ENCODE measurements at regions not wholly inside any gene's neighbourhood (a gene's known extent, or its start where the extent isn't known, plus 50 kb on each side); places are given as distances from the start of the nearest gene placed in this dataset.
"Not testable (repeated sequence)": the region's sequence is repeated elsewhere in the genome, so short reads cannot be mapped to it uniquely, and the experiment has no call there.

DNA sequence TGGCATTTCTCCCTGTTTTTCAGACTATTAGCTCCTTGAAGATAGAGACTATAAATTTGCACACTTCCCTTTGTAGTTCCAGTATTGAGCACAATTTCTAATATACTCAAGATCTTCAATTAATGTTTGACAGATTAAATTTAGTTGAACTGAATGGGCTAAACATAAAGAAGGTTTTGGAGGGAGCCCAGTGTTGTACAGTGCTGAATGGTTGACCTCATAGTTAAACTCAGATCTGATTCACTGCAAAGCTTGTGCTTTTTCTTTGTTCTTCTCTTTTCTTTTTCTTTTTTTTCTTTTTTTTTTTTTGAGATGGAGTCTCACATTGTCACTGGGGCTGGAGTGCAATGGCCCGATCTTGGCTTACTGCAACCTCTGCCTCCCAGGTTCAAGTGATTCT, 411.7 kb upstream of the ZNF462 start:
- DNase-seq = no peak

DNA sequence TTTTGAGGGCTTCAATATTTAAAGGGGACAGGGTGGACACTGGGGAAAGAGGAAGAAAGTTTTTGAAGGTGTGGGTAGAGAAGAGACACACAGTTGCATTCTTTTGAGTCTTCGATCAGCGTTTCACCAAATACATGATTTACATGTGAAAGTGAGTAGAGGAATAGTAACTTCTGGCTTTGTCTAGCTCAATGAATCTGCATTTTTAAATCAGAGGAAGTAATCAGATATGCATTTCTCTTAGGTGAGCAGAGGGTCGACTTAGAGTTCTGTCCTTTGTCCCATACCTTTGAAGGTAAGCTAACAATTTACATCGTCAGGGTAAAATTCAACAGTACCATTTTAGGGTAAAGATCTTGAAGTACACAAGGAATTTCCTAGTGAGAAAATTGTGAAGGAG, 406.4 kb upstream of the ZNF462 start:
- no peak for DNase-seq

DNA sequence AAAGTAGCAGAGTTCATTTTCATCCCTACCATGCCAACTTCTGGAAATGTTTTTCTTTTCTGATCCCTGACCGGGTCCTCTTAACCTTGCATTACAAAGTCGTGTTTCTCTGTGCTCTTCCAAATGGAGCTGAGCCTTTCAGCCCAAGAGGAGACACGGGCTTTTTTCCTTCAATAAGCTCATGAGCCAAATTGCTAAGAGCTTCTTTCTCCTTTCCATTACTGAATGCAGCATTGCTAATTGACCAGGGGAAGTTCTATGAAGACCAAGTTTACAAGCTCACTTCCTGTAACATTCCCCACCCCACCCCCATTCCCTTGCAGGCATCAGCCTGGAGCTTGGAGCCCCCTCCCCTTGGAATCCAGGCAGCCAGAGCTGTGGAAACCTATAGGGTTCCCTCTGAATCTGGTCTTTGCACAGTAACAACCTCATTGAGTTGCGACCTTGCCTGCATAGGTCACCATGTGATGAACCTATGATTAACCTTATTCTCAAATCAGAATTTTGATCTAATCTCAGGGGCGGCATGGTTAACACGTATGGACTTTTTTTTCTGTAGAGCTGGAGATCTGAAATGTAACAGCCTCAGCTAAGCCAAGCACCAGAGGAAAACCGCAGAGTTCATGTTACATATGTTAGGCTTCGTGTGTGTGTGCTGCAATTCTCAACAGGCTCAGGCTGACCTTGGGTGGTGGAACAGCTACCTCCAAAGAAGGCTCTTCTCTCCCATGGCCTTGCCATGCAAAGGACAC, 395.7 kb upstream of the ZNF462 start:
- no peak for DNase-seq

DNA sequence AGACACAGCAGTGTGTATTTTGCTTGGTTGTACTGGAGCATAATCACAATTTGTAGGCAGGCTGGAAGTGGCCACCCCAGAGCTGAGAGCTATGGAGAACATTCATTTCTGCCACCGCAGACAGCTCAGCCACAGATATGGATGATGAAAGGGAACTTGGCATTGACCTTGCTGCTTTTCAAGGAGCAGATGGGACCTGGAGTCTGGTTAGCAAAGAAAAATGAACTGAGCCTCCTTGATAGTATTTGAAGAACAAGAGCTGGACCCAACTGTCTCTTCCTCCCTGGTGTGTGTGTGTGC, 395.2 kb upstream of the ZNF462 start:
- DNase-seq = no peak

DNA sequence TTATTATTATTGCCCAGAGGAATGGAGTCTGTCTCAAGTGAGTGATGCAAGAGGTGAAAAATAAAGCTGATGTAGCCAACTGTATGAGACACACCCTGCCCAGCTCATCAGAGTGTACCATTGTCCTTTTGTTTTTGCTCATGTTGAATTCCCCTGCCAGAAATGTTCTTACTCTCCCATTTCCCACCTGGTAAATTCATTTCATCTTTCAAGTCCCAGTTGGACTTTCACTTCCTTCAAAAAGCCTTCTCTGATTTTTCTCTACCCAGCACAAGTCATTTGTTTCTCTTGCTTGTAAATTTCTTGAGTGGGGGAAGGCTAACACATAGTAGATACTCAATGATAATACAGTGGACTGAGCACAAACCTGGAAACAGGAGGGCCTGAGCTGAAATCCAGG, 394.5 kb upstream of the ZNF462 start:
- no peak for DNase-seq

DNA sequence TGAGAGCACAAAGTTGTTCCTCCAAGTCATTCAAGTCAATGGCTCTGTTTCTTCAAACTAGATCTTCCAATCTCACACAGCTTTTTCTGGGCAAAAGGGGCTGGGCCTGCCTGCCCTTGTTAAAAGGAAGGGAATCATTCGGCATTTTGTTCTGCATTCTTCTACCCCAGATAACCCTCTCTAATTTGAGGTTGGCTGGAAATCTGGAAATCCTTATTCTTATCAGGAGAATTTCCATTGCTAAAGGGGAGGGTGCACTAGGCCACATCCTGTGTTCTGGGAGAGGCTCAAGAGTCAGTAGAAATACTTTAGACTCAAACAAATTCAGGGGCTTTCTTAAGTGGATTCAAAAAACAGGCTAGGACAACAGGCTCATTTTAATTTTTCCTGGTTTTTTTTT, 384.7 kb upstream of the ZNF462 start:
- DNase-seq = no peak

DNA sequence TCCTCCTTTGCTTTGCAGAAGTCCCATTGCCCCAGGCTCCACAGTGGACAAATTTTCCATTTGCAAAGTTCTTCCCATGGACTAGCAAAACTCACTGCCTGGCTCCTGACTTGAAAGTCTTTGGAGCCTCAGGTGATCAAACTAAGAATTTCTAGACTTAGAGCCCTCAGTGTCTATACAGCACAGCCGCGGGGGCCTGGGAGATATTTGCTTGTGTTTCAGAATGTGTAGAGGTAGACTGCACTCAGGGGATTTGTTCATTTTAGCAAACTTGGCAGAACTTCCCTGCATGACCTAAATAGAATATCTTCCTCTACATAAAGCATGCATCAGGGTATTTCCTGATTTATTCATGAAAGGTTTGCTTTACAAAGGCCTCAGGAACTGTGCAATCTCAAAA, 384.2 kb upstream of the ZNF462 start:
- no peak for DNase-seq

DNA sequence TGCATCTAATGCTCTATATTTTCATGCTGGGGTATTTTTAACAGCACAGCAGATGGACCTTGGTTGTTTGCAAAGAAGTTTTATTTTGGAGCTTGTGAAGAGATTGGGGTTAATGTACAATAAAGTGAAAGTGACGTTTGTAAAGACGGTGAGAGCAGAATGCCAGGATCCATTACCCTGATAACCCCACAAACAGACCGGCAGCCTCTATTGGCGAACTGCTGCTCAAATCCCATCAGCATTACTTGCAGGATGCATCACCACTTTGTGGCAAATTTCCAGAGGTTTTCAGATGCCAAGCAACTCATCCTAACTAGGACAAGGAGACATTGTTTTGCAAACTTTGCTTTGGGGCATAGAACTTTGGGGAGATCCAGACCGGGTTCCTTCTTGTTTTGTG, 383.3 kb upstream of the ZNF462 start:
- DNase-seq = no peak

DNA sequence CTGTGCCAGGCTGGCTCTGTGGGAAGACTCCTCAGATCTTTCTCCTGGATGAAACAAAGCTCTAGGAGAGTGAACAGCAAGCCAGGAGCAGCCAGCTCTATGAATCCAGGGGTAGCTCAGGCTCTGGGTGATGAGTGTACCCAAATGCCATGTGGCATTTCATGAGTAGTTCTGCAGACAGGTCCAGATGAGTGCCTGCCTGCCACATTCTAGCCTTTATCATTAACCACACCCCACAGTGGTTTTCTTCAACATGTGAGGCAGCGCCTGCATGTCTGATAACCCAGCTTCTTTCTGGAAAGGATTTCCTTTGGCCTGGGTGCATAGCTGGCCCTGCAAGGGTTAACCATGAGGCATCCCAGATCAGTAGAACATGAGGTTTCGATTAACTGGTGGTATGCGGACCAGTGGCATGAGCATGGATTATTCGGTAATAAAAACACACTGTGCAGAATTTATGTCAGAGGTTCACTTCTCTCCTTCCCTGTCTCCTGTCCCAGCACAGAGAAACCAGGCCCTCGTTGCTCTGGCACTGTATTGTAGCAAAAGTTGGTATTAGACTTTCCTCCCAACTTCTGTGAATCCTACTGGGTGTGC, 381.9 kb upstream of the ZNF462 start:
- no peak for DNase-seq

DNA sequence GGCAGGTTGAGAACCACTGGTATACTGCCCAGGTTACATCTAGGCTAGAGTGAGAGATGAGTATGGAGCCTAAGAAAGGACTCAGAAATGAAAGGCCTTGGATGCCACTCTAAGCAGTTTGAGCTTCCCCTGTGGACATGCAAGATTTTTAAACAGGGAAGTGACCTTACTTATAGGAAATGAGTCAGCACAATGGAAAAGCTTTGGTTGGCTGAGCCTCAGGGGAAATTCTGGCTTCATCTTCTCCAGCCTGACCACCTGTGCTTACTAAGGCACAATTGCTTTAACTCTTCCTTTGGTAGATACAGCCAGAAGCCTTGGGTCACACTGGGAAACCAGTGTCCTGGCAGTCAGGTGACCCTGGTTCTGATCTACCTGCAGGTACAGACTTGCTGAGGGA, 380.2 kb upstream of the ZNF462 start:
- DNase-seq = no peak

DNA sequence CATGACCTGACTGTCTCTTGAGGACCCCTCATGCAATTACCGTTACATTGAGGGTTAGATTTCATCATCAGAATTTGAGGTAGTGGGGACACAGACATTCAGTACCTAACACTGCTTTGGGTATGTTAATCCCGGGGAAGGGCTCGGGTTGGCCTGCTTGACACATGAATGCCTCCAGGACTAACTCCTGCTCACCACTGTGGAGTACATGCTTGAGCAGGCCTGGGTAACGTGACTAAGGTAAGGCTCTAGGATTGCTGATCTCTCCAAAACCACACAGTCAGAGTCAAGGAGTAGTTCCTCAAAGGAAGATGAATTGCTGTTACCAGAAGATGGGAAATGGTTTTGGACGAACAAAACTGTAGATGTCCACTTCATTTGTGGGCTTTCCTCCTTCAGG, 376.3 kb upstream of the ZNF462 start:
- no peak for DNase-seq

DNA sequence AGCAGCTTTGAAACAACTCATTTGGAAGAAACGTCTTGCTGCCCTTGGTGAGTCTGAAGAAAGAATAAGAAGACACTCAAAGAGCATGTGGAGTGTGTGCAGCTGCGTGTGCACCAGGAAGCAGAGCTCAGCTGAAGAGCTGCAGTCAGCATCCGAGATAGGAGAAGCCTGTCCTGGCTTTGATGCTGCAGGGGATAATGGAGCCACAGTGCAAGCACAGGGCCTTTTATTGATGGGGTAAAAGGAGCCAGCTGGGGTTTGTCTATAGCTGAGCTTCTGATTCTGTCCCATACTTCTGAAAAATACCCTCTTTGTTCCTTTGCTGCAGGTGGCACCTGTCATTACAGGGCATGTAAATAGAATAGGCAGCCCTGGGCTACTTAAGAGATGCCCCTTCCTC, 375.7 kb upstream of the ZNF462 start:
- no peak for DNase-seq

DNA sequence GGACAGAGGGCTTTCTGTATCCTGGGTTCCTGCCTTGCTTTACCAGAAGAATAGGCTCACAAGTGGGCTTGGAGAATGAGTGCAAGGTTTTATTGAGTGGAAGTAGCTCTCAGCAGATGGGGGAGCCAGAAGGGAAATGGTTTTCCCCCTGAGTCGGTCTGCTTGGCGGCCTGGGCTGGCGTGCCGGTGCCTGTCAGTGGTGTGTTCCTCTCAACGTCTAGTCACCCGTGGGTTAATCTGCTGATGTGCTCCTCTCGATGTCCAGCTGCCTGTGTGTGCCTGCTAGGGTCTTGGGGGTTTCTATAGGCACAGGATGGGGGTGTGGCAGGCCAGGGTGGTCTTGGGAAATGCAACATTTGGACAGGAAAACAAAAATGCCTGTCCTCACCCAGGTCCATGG, 370.8 kb upstream of the ZNF462 start:
- DNase-seq = not testable (repeated sequence)

DNA sequence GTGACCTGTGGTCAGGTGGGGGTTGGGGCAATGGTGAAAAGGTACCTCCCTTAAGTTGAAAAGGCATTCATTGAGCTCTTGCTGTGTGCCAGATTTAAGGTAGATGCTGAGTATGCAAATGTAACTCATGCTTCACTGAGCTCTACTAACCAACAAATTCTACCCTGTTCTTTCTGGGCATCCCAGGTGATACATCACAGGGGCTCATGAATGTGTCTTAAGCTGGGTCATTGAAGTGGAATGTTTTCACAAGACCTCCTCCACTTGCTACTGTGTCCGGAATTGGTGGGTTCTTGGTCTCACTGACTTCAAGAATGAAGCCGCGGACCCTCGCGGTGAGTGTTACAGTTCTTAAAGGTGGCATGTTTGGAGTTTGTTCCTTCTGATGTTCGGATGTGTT, 362.8 kb upstream of the ZNF462 start:
- no peak for DNase-seq

DNA sequence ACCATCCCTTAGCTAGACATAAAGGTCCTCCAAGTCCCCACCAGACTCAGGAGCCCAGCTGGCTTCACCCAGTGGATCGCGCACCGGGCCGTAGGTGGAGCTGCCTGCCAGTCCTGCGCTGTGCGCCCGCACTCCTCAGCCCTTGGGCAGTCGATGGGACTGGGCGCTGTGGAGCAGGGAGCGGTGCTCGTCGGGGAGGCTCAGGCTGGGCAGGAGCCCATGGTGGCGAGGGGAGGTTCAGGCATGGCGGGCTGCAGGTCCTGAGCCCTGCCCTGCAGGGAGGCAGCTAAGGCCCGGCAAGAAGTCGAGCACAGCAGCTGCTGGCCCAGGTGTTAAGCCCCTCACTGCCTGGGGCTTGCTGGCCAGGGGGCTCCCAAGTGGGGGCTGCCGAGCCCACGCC, 361.8 kb upstream of the ZNF462 start:
- not testable (repeated sequence) for DNase-seq

DNA sequence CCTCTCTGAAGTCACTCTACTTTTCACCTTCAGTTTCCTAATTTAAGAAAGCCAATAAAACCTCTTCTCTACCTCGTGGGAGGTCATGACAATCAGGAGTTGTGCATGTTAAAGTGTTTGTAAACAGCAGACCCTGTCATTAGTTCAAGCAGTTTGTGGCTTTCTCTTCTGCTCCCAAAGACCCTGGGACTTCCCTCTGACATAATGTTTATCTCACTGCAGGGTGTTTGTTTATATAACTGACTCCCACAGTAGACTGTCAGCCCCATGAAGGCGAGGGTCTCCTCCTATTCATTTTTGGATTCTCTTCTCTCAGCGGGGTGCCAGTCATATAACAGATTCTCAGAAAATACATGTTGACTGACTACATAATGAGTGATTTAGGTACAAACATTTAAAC, 360.0 kb upstream of the ZNF462 start:
- DNase-seq = no peak

DNA sequence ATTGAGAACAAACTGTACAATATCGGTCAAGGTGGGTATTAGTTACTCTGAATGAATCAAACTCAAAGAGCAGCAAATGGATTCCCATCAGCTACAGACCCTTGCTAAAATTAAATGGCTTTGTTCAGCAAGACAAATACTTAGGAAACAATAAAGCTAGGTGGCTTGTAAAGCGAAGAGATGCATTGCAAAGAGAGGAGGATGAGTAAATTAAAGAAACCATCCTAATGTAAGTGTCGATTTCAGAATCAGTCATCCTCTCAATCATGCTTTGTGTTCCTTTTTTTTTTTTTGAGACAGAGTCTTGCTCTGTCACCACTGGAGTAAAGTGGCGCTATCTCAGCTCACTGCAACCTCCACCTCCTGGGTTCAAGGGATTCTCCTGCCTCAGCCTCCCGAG, 359.2 kb upstream of the ZNF462 start:
- no peak for DNase-seq

DNA sequence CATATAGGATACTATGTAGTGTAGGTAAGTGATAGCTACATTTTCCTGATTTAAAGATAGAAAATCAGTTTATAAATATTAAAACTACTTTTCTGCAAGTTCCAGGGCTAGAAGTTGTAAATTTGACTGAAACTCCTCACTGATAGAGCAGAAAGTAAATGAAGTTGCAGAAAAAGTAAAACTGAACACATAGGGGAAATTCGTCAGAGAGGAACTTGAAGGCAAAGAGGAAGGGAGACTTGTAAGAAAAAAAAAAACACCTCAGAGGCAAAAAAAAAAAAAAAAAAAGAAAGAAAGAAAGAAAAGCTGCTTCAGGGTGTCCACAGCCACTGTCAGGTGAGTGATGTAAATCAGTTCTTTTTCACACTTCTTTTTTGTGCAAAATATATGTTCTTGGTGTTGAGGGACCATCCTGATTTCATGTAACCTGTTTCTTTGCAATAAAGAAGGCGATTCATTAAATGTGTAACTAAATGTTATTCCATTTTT, 336.2 kb upstream of the ZNF462 start:
- DNase-seq = no peak

DNA sequence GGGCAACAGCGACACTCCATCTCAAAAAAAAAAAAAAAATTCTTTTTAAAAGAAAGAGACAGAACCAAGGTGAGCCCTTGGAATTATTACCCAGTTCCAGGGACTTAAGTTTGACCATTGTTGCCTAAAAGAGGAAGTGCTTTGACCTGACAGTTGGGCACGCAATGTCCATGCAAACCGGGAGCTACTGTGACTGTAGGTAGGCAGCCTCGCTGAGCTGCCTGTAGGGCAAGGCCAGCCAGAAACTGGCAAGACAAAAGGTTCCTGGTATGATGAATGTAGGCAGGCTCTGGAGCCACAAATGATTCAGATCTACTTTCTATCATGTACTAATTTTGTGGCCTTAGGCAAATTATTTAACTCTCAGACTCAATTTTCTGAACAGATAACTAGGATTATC, 334.8 kb upstream of the ZNF462 start:
- DNase-seq = no peak

DNA sequence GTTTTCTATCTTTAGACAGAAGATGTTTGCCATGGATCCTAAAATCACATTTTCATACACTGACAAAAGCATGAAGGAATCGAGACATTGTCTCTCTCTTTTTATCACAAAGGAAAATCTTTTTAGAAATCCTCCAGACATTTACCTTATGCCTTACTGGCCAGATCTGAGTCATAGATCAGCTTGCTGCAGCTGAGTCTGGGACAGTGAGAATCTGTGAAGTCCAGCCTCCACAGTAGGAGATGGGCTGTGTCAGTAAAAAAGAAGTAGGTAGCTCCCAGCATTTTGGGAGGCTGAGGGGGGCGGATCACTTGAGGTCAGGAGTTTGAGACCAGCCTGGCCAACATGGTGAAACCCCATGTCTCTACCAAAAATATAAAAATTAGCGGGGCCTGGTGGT, 333.4 kb upstream of the ZNF462 start:
- no peak for DNase-seq

DNA sequence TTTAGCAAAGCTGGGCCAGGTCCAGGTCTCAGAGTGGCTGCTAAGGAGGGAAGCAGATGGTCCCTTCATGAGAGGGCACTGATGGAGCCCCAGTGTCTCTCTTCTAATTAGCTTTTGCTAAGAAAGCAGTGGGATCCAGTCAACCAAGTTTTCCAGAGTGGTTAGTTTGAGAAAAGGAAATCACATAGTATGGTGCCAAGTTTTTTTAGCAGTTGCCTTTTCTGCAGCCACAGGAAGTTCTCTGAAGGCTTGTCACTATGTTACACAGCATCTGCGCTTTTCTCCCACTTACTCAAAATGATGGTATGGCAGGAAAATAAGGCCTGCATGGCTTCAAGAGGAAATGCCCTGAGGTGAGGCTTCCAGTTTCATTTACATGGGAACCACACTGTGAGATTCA, 331.5 kb upstream of the ZNF462 start:
- no peak for DNase-seq

DNA sequence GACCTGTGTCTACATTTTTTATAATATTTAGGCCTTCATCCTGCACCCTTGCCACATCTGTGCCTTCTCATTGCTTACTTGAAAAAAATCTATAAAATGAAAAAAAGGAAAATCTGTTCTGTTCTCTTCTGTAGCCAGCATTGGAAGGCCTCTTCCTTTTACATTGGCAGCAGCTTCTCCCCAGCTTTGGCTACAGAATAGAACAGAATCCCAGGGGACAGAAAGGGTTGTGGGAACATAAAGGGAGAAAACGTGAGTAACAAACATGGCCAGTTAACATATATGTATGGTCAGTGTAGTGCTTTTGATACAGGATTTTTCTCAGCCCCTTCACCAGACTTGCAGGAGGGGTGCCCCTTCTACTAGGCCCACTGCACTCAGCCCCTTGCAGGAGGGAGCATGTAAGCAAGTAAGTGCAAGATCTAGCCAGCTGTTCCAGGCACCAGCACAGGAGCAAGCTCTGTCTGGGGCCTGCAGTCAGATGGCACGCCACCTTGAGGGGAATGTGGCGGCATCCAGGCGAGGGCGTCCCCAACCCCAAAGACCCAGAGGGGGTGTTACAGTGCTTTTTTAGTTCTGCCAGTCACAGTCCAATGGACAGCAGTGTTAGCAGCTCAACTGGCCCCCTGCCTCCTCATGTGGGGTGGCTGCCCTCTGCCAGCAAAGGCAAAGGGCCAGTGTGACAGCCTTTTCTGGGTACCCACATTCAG, 330.5 kb upstream of the ZNF462 start:
- no peak for DNase-seq

DNA sequence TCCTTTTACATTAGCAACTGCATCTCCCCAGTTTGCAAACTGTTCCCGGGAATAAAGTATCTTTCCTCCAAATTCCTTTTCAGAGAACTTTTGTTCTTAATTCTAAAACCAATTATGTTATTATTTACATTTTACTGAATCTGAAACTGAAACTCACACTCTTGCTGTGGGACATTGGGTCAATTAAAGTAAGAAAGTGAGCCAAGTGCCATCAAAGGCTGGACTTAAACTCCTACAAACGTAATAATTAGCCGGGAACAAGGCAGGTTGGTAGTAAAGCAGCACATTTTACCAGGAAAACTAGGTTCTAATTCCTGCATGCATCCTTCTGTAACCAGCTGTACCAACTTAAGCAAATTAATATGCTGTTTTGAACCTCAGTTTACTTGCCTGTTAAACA, 328.2 kb upstream of the ZNF462 start:
- DNase-seq = no peak

DNA sequence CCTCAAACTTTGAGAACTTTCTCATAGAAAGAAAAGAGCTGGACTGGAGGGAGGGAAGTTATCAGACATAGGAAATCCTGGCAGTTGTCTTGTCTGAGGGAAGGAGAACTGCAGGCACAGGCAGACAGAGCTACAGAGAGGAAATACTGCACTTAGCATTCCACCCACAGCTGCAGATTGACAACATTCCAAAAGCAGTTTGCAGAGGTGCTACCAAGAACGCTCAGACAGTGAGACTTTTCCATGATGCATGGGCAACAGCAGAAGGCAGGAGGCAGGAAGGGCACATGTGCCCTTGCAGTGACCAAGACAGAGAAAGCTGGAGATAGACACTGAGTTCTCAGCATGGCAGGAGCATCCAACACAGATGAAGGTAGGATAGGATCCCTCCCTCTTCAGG, 327.5 kb upstream of the ZNF462 start:
- no peak for DNase-seq
